IMR-90 (cell line): ENCODE measurements at regions not wholly inside any gene's neighbourhood (a gene's known extent, or its start where the extent isn't known, plus 50 kb on each side); places are given as distances from the start of the nearest gene placed in this dataset.

Source experiments
- CHD1 ChIP-seq: IDR thresholded peaks from 2 replicates; pipeline ENCODE4 v1.6.1; 2012; ENCODE audit warnings: low read depth, low read length, improper control_type of control experiment
- CTCF ChIP-seq: conservative IDR thresholded peaks from 2 replicates; pipeline ENCODE4 v1.5.1; 2012; ENCODE audit warnings: mild to moderate bottlenecking, low read depth, low read length, improper control_type of control experiment
- FOS ChIP-seq: fragments of 150-350 bp; IDR thresholded peaks from 2 replicates; pipeline ENCODE4 v1.6.1; 2016; ENCODE audit warnings: low read depth, low read length
- MAFK ChIP-seq: IDR thresholded peaks from 2 replicates; pipeline ENCODE4 v1.6.1; 2012; ENCODE audit warnings: low read depth, low read length, improper control_type of control experiment
- SMC3 ChIP-seq: fragments of 150-350 bp; IDR thresholded peaks from 2 replicates; pipeline ENCODE4 v1.6.1; 2016; ENCODE audit warnings: low read depth, mild to moderate bottlenecking, antibody characterized with exemption, low read length, moderate library complexity
- USF2 ChIP-seq: fragments of 150-350 bp; IDR thresholded peaks from 2 replicates; pipeline ENCODE4 v1.6.1; 2017; ENCODE audit warnings: mild to moderate bottlenecking, antibody characterized with exemption, low read length, low read depth

- TF ChIP-seq MAFK (no peak), USF2 (no peak), CTCF (no peak), FOS (no peak), CHD1 (no peak), SMC3 (no peak)
These were observed 105.0 kb upstream of the AGR3 start for GRCh38 chr7:16986755-16987154.
